ENCODE measurements at regions not wholly inside any gene's neighbourhood (a gene's known extent, or its start where the extent isn't known, plus 50 kb on each side); places are given as distances from the start of the nearest gene placed in this dataset.

- DNase-seq (ENCODE audit: low spot score) = no peak
- TF ChIP-seq CTCF (conservative IDR thresholded peaks at IDR 0.05; ENCODE audit: low read length) (no peak), EZH2phosphoT487 (IDR thresholded peaks at IDR 0.05; ENCODE audit: borderline replicate concordance, low read depth, low read length) (no peak)
- Histone ChIP-seq H3K36me3 (ENCODE audit: insufficient read depth, low read length) (no peaks in the 10 kb centered on the region), H3K27ac (ENCODE audit: low read depth, low read length, poor library complexity, severe bottlenecking) (no peak overlapping the region), H3K79me2 (ENCODE audit: insufficient read depth, low read depth, low read length) (no peaks in the 10 kb centered on the region), H2AFZ (ENCODE audit: low read length) (no peak overlapping the region), H3K9me3 (ENCODE audit: low read length) (no peaks in the 10 kb centered on the region), H3K4me2 (ENCODE audit: low read length) (no peak overlapping the region), H3K4me3 (ENCODE audit: low read depth, low read length, poor library complexity, severe bottlenecking) (no peak overlapping the region), H3K4me1 (ENCODE audit: insufficient read depth, low read length, poor library complexity, severe bottlenecking) (no peaks in the 10 kb centered on the region), H3K9me2 (ENCODE audit: insufficient read depth, low read length) (no peaks in the 10 kb centered on the region), H4K20me1 (ENCODE audit: insufficient read depth, low read length) (no peaks in the 10 kb centered on the region)
- no TSS peak for BruUV-seq (replicated peaks)
- POLR2A ChIA-PET = interaction anchor here (0.5 to 1.1 kb wide), 5 partner anchors 15 to 867 kb away, joined by 3 to 4 read pairs (median 3); no protein-coding TSS in a partner anchor
- intact Hi-C loops (cut with micrococcal nuclease; ENCODE audit: unreplicated experiment) = no loop called here
- CTCF ChIA-PET (ENCODE audit: unreplicated experiment) = no interaction called here
Measured at GRCh38 chr6:159535656-159536350, 157.2 kb downstream of the SOD2 start.

GRCh38 chr6:159533568-159533967, 159.5 kb downstream of the SOD2 start:
- BruUV-seq (replicated peaks) = no TSS peak
- intact Hi-C loops (cut with micrococcal nuclease; ENCODE audit: unreplicated experiment) = no loop called here

More at GRCh38 chr6:159533568-159533967, 159.5 kb downstream of the SOD2 start:
- Histone ChIP-seq H3K9me3 (ENCODE audit: low read length) (no peaks in the 10 kb centered on the region), H3K4me1 (ENCODE audit: insufficient read depth, low read length, poor library complexity, severe bottlenecking) (no peaks in the 10 kb centered on the region), H3K9me2 (ENCODE audit: insufficient read depth, low read length) (no peaks in the 10 kb centered on the region), H3K4me2 (ENCODE audit: low read length) (no peak overlapping the region), H4K20me1 (ENCODE audit: insufficient read depth, low read length) (no peaks in the 10 kb centered on the region), H3K79me2 (ENCODE audit: insufficient read depth, low read depth, low read length) (no peaks in the 10 kb centered on the region), H2AFZ (ENCODE audit: low read length) (no peak overlapping the region), H3K36me3 (ENCODE audit: insufficient read depth, low read length) (no peaks in the 10 kb centered on the region), H3K4me3 (ENCODE audit: low read depth, low read length, poor library complexity, severe bottlenecking) (no peak overlapping the region), H3K27ac (ENCODE audit: low read depth, low read length, poor library complexity, severe bottlenecking) (no peak overlapping the region)
- no peak for DNase-seq (ENCODE audit: low spot score)
- ChIA-PET CTCF (ENCODE audit: unreplicated experiment) (no interaction called here), POLR2A (interaction anchor here (1.5 kb wide), 1 partner anchor 10 kb away, joined by 3 read pairs; no protein-coding TSS in a partner anchor)
- TF ChIP-seq CTCF (conservative IDR thresholded peaks at IDR 0.05; ENCODE audit: low read length) = no peak
- TF ChIP-seq EZH2phosphoT487 (IDR thresholded peaks at IDR 0.05; ENCODE audit: borderline replicate concordance, low read depth, low read length) = no peak

Measured in OCI-LY7 (cell line).